Left lung (tissue), 4 donors: ENCODE measurements at regions not wholly inside any gene's neighbourhood (a gene's known extent, or its start where the extent isn't known, plus 50 kb on each side); places are given as distances from the start of the nearest gene placed in this dataset.

Experiments used
- ATAC-seq: fragments of 200-7000 bp; cut with Tn5 transposase; one replicate; pipeline ENCODE4 v1.9.1; 2020; ENCODE audit warnings: moderate library complexity
- DNase-seq, 4 donors: peaks; one replicate each; pipeline ENCODE4 v3.0.0-alpha.2; 2013 to 2020
- H3K27ac ChIP-seq, 2 donors: fragments of 200-600 bp; sonication (generic) in 1 of 2; one replicate each; pipeline versions ENCODE4 v1.5.0 to v1.8.0; 2020 to 2021
- H3K27me3 ChIP-seq, 2 donors: fragments of 200-600 bp; sonication (generic) in 1 of 2; one replicate each; pipeline versions ENCODE4 v1.5.0 to v1.8.0; 2020 to 2021
- H3K36me3 ChIP-seq, 2 donors: fragments of 200-600 bp; sonication (generic) in 1 of 2; one replicate each; pipeline versions ENCODE4 v1.5.0 to v1.8.0; 2020 to 2021
- H3K4me1 ChIP-seq, 2 donors: fragments of 200-600 bp; one replicate each; pipeline ENCODE4 v1.8.0; 2021
- H3K4me3 ChIP-seq, 2 donors: fragments of 200-600 bp; sonication (generic) in 1 of 2; one replicate each; pipeline versions ENCODE4 v1.5.0 to v1.8.0; 2020 to 2021; ENCODE audit warnings: mild to moderate bottlenecking in 1 of 2
- H3K9me3 ChIP-seq, 2 donors: fragments of 200-600 bp; sonication (generic) in 1 of 2; one replicate each; pipeline versions ENCODE4 v1.5.0 to v1.8.0; 2020 to 2021
- CTCF ChIP-seq, 2 donors: fragments of 200-600 bp; sonication (generic) in 1 of 2; IDR thresholded peaks; one replicate each; pipeline versions ENCODE4 v1.5.0 to v1.8.0; 2021; ENCODE audit warnings: antibody characterized with exemption in 2 of 2
- intact Hi-C, 2 donors: fragments of 100-400 bp; cut with DNase I; formaldehyde crosslinking; loops; one replicate each; pipeline versions ENCODE4 v1.11.2 to v1.14.2; 2022
- donor health status: DM: no; HTN: yes; CAD: no.
- donor health status: DM: no; HTN: no; CAD: no.

GRCh38 chr6:160933256-160933655, 58.3 kb upstream of the MAP3K4 start:
- H3K4me1 ChIP-seq, result no peaks in the 10 kb centered on the region
- intact Hi-C loops, result no loop called here

GRCh38 chr6:160934157-160934556, 57.4 kb upstream of the MAP3K4 start:
- H3K36me3 ChIP-seq, result no peaks in the 10 kb centered on the region
- H3K4me1 ChIP-seq, result no peaks in the 10 kb centered on the region
- H3K4me3 ChIP-seq, result no peak overlapping the region
- no peaks in the 10 kb centered on the region for H3K9me3 ChIP-seq
- intact Hi-C loops, result no loop called here
- DNase-seq, result no peak
- peaks cover 0 to 40% of the 10 kb centered on the region in 2 donors for H3K27me3 ChIP-seq
- TF ChIP-seq CTCF (IDR thresholded peaks at IDR 0.05), result no peak
- ATAC-seq, result no peak
- no peak overlapping the region for H3K27ac ChIP-seq

More at GRCh38 chr6:160933256-160933655, 58.3 kb upstream of the MAP3K4 start:
- Histone ChIP-seq H3K36me3 (no peaks in the 10 kb centered on the region), H3K27me3 (peaks cover 0 to 46% of the 10 kb centered on the region in 2 donors), H3K27ac (no peak overlapping the region), H3K4me3 (no peak overlapping the region), H3K9me3 (no peaks in the 10 kb centered on the region)
- TF ChIP-seq CTCF (IDR thresholded peaks at IDR 0.05), result no peak
- ATAC-seq, result no peak
- DNase-seq, result no peak

- DNase-seq (no peak), ATAC-seq (no peak)
- no peak overlapping the region for H3K4me3 ChIP-seq
- H3K4me1 ChIP-seq, result no peaks in the 10 kb centered on the region
- intact Hi-C loops, result no loop called here
- no peaks in the 10 kb centered on the region for H3K9me3 ChIP-seq
- TF ChIP-seq CTCF (IDR thresholded peaks at IDR 0.05), result no peak
- no peak overlapping the region for H3K27ac ChIP-seq
- H3K36me3 ChIP-seq, result no peaks in the 10 kb centered on the region
- H3K27me3 ChIP-seq, result no peaks in the 10 kb centered on the region
Measured at GRCh38 chr6:160940197-160940596, 51.4 kb upstream of the MAP3K4 start.
